SK-N-MC (cell line): ENCODE measurements at regions not wholly inside any gene's neighbourhood (a gene's known extent, or its start where the extent isn't known, plus 50 kb on each side); places are given as distances from the start of the nearest gene placed in this dataset.

Source experiments
- DNase-seq: peaks from one replicate; pipeline ENCODE4 v3.0.0-alpha.2; 2011; ENCODE audit warnings: low read depth, low spot score
- H3K27ac ChIP-seq: fragments of 200-600 bp; sonication (generic); 2 replicates; pipeline ENCODE4 v1.5.1; 2016; ENCODE audit warnings: mixed run types
- H3K36me3 ChIP-seq: fragments of 200-600 bp; sonication (generic); 2 replicates; pipeline ENCODE4 v1.6.1; 2017; ENCODE audit warnings: antibody characterized with exemption, low read length, mixed read lengths; ENCODE audit not compliant: insufficient read depth
- H3K4me3 ChIP-seq: fragments of 200-600 bp; sonication (generic); 2 replicates; pipeline ENCODE4 v1.5.1; 2016
- H3K9ac ChIP-seq: fragments of 200-600 bp; sonication (generic); 2 replicates; pipeline ENCODE4 v1.8.0; 2017; ENCODE audit warnings: mixed run types, mixed read lengths; ENCODE audit not compliant: insufficient read length
- H3K9me3 ChIP-seq: fragments of 200-600 bp; sonication (generic); 2 replicates; pipeline ENCODE4 v1.6.1; 2017; ENCODE audit warnings: low read depth, mild to moderate bottlenecking, antibody characterized with exemption, low read length, moderate library complexity, mixed read lengths
- EZH2 ChIP-seq: fragments of 200-600 bp; sonication (generic); IDR thresholded peaks from one replicate; pipeline ENCODE4 v1.6.1; 2017; ENCODE audit warnings: antibody characterized with exemption
- FOXP2 ChIP-seq: optimal IDR thresholded peaks from 2 replicates; pipeline ENCODE3; 2011; ENCODE audit warnings: mild to moderate bottlenecking, moderate library complexity; ENCODE audit not compliant: insufficient read depth; ENCODE audit errors: extremely low read length, control extremely low read depth
- POLR2AphosphoS5 ChIP-seq: IDR thresholded peaks from 2 replicates; pipeline ENCODE4 v1.6.1; 2012; ENCODE audit warnings: mild to moderate bottlenecking, low read depth, low read length, borderline replicate concordance

- Histone ChIP-seq H3K4me3 (no peak overlapping the region), H3K9me3 (no peaks in the 10 kb centered on the region), H3K9ac (no peak overlapping the region), H3K36me3 (no peaks in the 10 kb centered on the region), H3K27ac (no peak overlapping the region)
- no peak for DNase-seq
- TF ChIP-seq POLR2AphosphoS5 (no peak), FOXP2 (no peak), EZH2 (no peak)
Measured at GRCh38 chr18:77935342-77935741, 685.7 kb downstream of the GALR1 start.

GRCh38 chr18:77940566-77940965 lies 690.9 kb downstream of the GALR1 start:
- no peak overlapping the region for H3K9ac ChIP-seq
- no peaks in the 10 kb centered on the region for H3K36me3 ChIP-seq
- H3K4me3 ChIP-seq = no peak overlapping the region
- no peak for DNase-seq
- H3K27ac ChIP-seq = no peak overlapping the region
- no peaks in the 10 kb centered on the region for H3K9me3 ChIP-seq
- no peak for TF ChIP-seq FOXP2
- no peak for TF ChIP-seq POLR2AphosphoS5
- no peak for TF ChIP-seq EZH2

GRCh38 chr18:77944533-77944932 lies 694.9 kb downstream of the GALR1 start:
- no peaks in the 10 kb centered on the region for H3K9me3 ChIP-seq
- no peaks in the 10 kb centered on the region for H3K36me3 ChIP-seq
- no peak overlapping the region for H3K27ac ChIP-seq
- H3K4me3 ChIP-seq = no peak overlapping the region
- no peak overlapping the region for H3K9ac ChIP-seq
- TF ChIP-seq POLR2AphosphoS5 (no peak), EZH2 (no peak), FOXP2 (no peak)
- DNase-seq = no peak

- H3K9me3 ChIP-seq = no peaks in the 10 kb centered on the region
- no peak overlapping the region for H3K27ac ChIP-seq
- DNase-seq = no peak
- H3K36me3 ChIP-seq = no peaks in the 10 kb centered on the region
- no peak overlapping the region for H3K4me3 ChIP-seq
- H3K9ac ChIP-seq = no peak overlapping the region
- no peak for TF ChIP-seq POLR2AphosphoS5
- TF ChIP-seq EZH2 = no peak
- no peak for TF ChIP-seq FOXP2
Measured at GRCh38 chr18:77948567-77948966, 698.9 kb downstream of the GALR1 start.

GRCh38 chr18:77949355-77949973 lies 699.8 kb downstream of the GALR1 start:
- Histone ChIP-seq H3K36me3 (no peaks in the 10 kb centered on the region), H3K27ac (no peak overlapping the region), H3K4me3 (no peak overlapping the region), H3K9ac (no peak overlapping the region), H3K9me3 (no peaks in the 10 kb centered on the region)
- no peak for DNase-seq
- TF ChIP-seq FOXP2 = no peak
- no peak for TF ChIP-seq EZH2
- TF ChIP-seq POLR2AphosphoS5 = no peak

GRCh38 chr18:77959248-77959647 lies 709.6 kb downstream of the GALR1 start:
- Histone ChIP-seq H3K4me3 (no peak overlapping the region), H3K27ac (no peak overlapping the region), H3K36me3 (no peaks in the 10 kb centered on the region), H3K9ac (no peak overlapping the region), H3K9me3 (no peaks in the 10 kb centered on the region)
- no peak for DNase-seq
- no peak for TF ChIP-seq EZH2

GRCh38 chr18:77960791-77961410 lies 711.3 kb downstream of the GALR1 start:
- H3K36me3 ChIP-seq = no peaks in the 10 kb centered on the region
- no peak overlapping the region for H3K27ac ChIP-seq
- no peak overlapping the region for H3K4me3 ChIP-seq
- H3K9ac ChIP-seq = no peak overlapping the region
- no peak for DNase-seq
- TF ChIP-seq FOXP2 (no peak), POLR2AphosphoS5 (no peak), EZH2 (no peak)
- no peaks in the 10 kb centered on the region for H3K9me3 ChIP-seq

GRCh38 chr18:77967071-77967470 lies 717.4 kb downstream of the GALR1 start:
- no peak for DNase-seq
- Histone ChIP-seq H3K27ac (no peak overlapping the region), H3K36me3 (no peaks in the 10 kb centered on the region), H3K4me3 (no peak overlapping the region), H3K9me3 (no peaks in the 10 kb centered on the region), H3K9ac (no peak overlapping the region)
- TF ChIP-seq POLR2AphosphoS5 (no peak), FOXP2 (no peak), EZH2 (no peak)

- Histone ChIP-seq H3K4me3 (no peak overlapping the region), H3K9me3 (no peaks in the 10 kb centered on the region), H3K27ac (no peak overlapping the region), H3K9ac (no peak overlapping the region), H3K36me3 (no peaks in the 10 kb centered on the region)
- TF ChIP-seq EZH2 = no peak
- TF ChIP-seq FOXP2 = no peak
- no peak for TF ChIP-seq POLR2AphosphoS5
- no peak for DNase-seq
Measured at GRCh38 chr18:77967791-77968190, 718.1 kb downstream of the GALR1 start.
